HG02981 (cell line): ENCODE measurements at regions not wholly inside any gene's neighbourhood (a gene's known extent, or its start where the extent isn't known, plus 50 kb on each side); places are given as distances from the start of the nearest gene placed in this dataset.
"Not testable (repeated sequence)": the region's sequence is repeated elsewhere in the genome, so short reads cannot be mapped to it uniquely, and the experiment has no call there.

Experiments used
- ATAC-seq: cut with Tn5 transposase; IDR thresholded peaks from one replicate; pipeline ENCODE4 v1.9.1; 2021; ENCODE audit warnings: mild to moderate bottlenecking, moderate library complexity; ENCODE audit not compliant: unreplicated experiment

DNA sequence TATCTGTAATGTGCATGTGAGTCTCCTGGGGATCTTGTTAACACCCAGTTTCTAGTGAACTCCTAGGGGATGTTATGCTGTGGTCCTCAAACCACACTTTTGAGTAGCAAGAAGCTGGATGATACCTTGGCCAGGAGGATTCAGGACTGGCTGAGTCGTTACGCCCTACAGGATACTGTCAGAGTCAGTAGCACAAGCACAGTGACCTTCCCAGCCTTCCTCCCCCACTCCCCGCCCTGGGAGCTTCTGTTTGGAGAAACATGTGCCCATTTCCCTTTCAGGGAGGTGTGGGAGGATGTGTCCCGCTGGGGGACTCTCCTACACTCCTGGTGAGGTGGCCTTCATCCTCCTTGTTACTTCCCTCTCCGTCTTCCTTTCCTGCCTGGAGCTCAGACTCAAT lies 76.4 kb upstream of the TRPM1 start:
- ATAC-seq = no peak

DNA sequence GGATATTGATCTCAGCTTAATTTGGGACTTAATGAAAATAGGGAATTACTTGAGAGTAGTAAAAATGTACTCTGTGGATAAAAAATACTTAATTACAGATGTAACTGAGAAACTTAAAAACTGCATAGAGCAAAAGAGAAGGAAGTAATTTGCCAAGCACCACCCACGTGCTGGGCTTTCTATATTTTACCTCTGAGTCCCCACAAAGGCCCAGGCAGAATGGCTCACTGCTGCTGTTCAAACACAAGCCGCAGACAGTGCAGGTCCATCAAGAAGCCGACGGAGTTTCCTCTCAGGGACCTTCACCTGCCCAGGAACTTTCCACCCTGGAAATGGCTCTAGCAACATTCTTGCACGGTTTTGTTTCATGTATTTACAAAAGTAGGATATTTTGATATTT lies 77.2 kb upstream of the TRPM1 start:
- ATAC-seq = no peak

DNA sequence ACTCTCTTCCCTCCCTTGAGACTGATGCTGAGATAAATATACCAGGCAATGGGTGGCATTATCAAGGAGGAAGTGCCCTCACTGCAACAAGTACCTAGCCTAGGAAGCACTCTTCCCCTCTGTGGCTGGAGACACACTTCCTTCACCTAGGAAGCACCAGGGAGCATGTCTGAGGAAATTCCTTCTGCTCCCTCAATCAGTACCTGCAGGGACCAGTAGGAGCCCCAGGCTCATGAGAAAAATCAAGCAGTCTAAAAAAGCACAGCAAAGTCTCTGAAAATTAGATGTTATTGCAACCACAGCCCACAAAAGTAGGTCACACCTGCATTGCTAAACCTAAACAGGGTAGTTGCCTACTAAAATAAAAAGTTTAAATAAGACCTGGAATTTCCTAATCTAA lies 78.2 kb upstream of the TRPM1 start:
- no peak for ATAC-seq

DNA sequence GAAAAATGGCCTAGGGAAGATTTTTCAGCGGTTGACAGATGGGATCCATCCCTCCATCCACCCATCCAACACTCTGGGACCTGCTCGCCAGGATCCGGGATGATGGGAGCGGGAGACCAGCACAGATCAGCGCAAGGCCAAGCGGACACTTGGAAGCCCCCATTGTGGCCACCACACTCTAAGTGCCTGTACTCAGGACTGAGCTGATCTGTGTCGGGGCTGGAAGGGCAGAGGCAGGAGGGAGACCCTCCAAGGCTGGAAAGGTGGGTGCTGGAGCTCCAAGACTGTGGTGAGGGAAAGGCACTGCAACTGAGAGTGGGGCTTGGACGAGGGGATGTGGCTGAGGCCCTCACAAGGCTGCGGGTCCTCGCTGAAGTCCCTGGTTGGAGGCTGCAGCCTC lies 91.8 kb upstream of the TRPM1 start:
- no peak for ATAC-seq

DNA sequence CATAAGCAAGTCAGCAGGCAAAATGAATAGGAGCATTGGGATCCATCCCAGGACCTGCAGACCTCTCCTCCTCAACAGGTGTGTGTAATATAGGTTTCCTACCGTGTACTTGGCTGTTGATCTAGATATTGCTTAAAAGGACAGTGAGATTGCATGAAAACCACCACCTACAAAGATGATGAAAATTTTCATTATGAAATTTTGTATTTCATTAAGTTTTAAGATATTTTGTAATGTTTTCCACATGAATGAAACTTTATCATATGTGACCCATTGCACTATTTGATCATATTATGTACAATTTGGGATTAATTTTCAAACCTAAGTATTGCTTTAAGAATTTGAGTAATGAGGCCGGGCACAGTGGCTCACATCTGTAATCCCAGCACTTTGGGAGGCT lies 94.3 kb upstream of the TRPM1 start:
- ATAC-seq = no peak

DNA sequence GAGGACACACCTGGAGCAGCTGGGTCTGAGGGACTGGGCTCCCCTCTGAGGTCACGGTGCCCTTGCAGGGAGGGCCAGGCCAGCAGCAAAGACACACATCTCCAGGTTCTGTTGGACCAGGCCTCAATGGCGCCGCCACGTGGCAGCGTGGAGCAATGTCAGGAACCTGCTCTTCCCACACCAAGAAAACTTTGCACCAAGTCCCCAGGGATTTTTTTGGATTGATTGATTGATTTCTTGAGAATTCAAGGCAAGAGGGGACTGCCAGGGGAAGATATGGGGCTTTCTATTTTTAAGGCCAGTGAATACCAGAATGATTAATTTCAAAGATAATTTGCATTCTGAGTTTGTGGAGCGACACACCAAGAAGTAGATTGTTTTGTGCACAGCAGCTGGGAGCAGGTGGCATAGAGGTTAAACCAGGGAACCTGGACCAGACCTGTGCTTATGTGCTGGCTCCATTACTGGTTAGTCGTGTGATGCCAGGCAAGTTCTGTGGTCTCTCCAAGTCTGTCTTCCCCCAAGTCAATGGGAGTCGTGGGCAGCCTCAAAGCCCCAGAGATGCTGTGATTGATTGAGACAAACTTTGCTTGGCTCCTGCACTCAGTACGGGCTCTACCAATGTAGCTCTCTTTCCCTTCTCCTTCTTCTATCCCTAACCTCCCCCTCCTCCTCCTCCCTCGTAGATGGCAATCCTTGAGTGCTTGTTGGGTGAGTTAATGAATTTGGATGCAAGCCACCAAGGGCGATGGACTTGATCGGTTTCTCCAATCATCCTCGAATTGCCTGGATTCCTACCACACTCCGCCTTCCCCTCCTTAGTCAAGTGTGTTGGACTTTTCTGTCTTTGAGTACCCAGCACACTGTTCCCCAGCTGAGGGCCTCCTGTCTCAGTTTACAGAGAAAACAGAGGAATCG lies 96.2 kb upstream of the TRPM1 start:
- no peak for ATAC-seq

DNA sequence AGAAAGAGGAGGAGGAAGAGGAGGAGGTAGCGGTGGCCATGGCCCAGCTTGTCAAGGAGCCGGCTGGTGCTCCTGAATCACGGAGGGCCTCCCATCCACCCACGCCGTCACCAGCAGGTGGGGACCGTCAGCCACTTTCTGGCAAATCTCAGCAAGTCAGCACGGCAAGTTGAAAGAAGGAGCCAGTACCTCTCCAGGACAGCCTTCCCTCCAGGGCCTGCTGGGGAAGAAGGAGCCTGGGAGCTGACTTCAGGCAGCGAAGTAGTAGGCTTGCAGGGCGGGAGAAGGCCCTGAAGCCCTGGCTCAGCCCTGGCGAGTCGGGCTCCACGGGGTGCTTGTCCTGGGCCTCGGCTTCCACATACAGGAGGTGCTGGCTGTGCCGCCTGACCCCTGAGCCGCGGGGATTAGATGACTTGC lies 99.2 kb upstream of the TRPM1 start:
- no peak for ATAC-seq

DNA sequence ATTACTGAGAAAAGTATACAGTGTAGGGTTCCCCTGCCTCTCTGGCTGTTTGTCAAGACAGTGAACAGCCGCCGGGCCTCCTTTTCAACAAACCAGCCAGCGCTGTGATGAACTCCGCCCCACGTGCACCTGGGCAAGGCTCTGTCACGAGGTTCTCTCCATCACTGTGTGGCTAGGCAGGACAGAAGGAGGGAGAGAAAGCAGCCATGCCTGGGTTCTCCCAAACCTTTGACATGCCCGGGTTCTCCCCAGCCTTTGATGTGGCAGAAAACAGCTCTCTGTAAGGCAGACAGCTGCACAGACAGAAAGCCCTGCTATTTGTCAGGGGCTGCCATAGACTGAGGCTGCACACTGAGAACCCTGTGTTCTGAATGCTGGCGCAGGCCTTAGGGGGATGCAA lies 101.4 kb upstream of the TRPM1 start:
- ATAC-seq = no peak

DNA sequence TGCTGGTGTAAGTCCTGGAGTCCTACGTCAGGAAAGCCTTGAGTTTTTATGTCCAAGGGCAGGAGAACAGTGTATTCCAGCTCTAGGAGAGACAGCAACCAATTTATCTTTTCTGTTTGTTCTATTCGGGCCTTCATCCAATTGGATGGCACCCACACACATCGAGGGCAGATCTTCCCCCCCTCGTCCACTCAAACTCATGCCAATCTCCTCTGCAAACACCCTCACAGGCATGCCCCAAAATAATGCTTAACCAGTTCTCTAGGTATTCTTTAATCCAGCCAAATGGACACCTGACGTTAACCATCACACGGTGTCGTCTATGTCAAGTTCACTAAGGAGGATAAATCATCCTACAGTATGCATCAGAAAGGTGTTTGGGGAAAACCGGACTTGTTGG lies 102.5 kb upstream of the TRPM1 start:
- ATAC-seq = no peak

DNA sequence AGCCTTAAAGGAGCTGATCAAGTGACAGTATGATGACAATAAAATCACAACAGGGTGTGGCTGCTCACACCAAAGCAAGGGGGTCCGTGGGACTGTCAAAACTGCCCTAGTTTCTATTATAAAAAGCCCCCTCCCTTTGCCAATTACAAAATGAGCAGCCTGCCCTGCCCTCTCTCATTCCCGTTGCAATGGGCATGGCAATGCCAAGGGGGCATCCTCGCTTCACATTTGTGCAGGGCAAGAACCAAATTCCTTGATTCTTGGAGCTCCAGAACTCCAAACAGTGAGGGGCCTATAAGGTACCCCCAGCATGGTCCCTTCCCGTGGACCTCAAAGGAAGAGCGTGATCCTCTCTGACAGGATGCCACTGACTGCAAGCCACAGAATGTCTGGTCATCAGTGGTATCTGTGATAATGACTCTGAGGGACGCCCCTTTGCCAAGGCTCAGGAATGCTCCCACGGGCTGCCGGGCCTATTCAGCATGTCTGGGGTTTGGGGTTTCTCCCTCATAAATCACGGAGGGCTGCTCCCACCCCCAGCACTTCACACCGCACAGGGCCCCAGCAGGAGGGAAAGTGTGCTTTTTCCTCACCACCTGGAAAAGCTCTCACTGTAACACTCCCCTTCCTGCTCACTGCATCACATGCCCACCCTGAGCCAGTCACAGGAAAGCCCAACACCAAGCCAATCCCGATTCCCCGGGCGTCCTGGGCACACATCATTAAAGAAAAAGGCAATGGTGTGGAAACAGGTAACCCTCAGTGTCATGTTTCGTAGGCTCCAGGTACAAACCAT lies 105.1 kb upstream of the TRPM1 start:
- ATAC-seq = no peak

DNA sequence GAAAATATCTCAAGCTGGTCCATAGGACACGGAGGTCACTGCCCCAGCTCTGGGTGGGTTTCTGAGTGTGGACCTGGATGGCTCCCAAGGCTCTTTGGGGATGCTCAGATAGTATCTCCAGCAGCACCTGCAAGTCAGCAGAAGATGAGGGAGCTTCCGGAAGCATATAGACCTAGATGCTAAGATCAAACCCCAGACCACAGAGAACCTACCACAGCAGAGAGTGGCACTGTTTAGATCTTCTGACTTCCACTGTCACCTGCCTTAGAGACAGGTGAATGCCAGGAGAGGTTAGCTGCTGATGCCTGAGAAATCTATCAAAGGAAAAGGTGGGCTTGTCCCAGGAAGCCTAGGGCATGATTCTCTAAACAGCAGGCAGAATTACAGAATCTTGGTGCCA lies 105.7 kb upstream of the TRPM1 start:
- ATAC-seq = no peak

DNA sequence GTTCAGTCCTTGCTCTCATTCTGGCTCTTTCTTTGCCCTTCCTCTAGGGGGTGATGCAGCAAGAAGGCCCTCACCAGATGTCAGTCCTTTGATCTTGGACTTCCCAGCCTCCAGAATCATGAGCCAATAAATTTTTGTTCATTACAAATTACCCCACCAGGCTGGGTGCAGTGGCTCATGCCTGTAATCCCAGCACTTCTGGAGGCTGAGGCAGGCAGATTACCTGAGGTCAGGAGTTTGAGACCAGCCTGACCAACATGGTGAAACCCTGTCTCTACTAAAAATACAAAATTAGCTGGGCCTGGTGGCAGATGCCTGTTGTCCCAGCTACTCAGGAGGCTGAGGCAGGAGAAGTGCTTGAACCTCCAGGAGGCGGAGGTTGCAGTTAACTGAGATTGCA lies 106.3 kb upstream of the TRPM1 start:
- not testable (repeated sequence) for ATAC-seq

DNA sequence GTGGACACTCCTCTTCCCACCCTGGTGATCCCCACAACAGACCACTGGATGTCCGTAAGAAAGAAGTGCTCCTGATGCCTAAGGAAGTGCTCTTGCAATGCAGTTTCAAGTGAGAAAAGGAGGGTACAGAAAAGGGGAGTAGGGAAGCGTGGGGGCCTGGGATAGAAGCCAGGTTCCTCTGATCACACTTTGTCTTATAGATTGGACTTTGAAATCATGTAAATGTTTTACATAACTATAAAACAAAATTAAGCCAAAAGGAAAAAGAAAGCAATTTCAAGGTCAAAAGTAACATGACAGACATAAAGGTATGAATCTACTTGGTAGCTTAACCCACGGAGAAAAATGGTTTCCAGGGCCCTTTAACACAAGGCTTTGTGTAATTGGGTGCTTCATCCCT lies 107.3 kb upstream of the TRPM1 start:
- ATAC-seq = no peak

DNA sequence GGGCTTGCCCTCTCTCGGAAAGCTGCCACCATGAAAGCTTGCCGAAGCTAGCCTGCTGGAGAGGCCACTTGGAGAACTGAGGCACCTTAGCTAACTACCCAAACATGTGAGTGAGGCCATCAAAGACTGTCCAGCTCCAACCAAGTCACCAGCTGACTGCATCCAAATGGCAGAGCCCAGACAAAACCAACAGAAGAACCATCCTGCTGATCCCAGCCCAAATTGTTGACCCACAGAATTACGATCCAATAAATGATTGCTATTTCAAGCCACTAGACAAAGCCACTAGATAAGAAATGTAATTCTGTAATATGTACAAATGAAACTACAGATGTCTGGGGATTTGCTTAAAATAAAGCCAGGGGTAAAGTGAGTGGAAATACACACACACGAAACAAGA lies 109.8 kb upstream of the TRPM1 start:
- no peak for ATAC-seq

DNA sequence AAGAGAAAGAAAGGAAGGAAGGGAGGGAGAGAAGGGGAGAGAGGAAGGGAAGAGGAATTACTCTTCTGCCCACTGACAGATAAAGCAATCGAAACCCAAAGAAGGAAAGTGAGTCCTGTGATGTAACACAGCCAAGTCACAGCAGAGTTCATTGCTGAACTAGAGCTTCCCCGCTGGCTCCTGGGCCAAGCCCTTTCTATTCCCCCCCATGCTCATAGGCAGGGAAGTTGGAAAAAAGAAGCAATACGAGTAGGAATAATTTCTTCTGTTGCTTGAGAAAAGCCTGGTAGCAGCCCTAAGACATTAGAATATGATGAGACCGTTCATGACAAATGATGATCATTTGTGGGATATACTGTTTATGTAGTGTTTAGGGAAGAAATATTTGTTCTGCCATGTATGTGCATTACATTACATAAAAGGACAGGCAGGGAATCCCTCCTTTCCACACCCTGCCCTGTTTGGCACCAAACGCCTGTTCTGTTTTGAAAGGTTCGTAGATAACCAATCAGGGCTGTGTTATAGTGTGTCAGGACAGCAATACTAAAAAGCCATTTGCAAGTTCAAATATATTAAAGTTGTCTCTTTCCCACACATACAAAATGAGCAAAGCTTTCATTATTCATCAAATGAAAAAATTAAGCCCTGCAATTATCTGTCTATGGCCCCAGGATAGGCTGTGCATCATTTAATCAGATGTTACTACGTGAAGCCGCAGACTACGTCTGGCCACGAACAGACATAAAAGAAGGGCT lies 111.0 kb upstream of the TRPM1 start:
- no peak for ATAC-seq

DNA sequence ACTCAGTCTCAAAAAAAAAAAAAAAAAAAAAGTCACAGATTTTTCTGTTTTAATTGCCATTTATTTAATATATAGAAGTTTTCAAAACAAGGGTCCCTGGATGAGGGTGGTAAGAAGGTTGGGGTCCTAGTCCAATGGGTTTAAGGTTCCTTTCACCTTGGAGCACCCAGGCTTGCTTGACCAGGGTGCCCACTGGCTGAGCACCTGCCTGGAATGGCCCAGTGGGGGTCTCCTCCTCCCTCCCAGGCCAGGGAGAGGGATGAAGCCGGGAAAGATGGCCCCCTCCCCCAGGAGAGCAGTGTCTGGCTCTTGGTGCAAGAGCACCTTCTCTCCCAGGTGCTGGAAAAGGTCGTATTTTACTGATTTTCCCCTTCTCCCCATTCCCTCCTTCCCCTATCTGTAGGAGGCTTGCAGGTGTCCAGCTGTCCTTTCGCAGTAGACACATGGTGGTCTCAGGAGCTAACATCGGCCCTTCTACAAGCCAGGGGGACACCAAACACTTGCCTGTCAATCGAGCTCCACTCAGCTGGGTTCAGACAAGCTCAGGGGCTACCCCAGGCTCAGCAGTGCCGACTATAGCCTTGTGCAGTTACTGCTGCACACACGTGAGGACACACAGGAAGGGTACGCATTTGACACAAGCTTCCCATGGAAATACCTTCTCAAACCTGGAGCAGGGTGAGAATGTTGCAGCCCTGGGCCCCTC lies 112.3 kb upstream of the KLF13 start:
- no peak for ATAC-seq

DNA sequence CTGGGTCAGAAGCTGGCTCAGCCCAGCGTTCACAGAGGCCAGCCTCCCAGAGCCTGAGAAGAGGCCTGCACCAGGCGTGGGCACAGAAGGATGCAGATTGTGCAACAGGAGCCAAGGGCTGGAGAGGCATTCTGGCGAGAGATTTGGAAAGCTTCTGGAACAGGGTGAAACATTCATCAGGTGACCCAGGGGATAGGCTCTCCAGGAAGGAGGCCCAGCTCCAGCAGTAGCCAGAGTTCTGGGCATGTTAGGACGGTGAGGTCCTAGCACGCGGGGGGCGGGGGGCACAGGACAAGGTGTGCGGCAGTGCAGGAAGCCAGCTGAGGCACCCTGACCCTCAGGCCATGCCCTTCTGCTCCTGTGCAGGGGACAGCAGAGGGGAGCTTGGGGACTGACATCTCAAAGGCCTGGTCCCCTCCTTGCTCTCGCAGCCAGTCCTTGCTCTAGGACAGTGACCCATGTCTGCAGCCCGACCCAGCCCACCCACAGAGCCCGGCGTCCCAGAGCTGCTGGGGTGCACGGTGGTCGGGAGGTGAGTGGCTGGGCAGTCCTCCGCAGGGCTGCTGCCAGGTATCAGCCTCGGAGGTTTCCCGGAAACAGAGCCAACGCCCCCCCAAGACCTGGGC lies 111.7 kb upstream of the KLF13 start:
- no peak for ATAC-seq

DNA sequence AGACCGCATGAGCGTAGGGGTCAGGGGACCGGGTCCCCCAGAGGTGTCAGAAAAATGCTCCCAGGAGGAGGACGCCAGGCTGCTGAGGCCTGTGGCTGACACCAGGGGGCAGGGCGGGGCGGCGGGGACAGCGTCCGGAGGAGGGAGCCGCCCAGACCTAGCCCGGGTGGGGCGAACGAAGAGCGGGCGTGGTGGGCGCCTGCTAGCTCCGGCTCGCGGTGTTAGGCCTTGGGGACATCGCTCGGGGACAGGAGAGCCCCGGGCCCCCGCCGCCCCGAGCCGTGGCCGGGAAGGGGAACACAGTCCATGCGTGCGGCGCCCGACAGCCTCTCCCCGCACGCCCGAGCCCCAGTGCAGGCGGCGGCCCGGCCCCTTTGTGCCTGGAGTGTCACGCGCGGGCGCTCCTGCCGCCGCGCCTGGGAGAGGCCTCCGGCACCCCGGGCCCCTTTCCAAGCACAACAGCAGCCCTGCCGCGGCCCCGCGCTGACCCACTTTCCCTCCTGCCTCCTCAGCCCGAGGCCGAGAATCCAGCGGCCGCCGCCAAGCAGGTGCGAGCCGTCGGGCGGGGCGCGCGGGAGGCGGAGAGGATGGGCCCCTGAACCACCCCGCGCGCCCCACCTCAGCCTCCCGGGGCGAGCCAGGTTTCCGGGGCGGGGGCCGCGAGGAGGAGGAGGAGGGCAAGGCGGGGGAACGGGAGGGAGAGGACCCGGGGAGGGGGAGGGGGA lies 111.0 kb upstream of the KLF13 start:
- ATAC-seq = peak; percentile 66

DNA sequence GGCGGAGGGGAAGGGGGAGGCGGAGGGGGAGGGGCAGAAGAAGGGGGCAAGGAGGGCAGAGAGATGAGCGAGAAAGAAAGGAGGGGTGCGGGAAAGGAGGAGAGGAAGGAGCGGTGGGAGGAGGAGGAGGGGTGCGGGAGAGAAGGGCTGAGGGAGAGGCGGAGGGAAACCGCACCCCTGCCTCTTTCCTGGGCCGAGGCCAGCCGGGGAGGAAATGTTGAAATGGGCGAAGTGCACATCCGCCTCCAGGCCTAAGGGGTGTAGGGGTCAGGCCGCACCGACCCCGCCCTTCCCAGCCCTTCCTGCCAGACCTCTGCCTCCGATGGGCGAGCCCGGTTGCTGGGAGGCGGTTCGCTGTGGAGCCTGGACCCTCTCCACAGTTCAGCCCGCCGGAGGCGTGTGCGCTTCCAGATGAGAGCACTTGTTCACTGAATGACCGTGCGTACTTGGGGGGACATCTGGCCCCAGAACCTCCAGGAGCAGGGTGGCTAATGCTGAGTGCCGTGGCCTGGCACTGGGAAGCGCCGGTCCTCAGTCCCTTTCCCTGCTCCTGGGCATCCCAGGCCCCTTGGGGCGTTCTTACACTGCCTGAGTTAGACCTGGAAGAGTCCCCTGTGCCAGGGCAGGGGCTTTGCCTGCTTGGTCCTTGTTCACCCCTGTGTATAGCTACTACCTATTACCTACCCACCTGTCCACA lies 110.3 kb upstream of the KLF13 start:
- peak; percentile 32 for ATAC-seq
